OCI-LY1 (cell line): ENCODE measurements at regions not wholly inside any gene's neighbourhood (a gene's known extent, or its start where the extent isn't known, plus 50 kb on each side); places are given as distances from the start of the nearest gene placed in this dataset.

Source experiments
- EZH2 ChIP-seq: fragments of 200-600 bp; sonication (generic), shearing (Covaris generic); IDR thresholded peaks from 2 replicates; pipeline ENCODE4 v1.8.0; 2017; ENCODE audit warnings: borderline replicate concordance, mixed run types, mild to moderate bottlenecking, antibody characterized with exemption, low read length, moderate library complexity, mixed read lengths
- TF ChIP-seq, protein P1 (sequence below): fragments of 200-600 bp; sonication (generic), shearing (Covaris generic); IDR thresholded peaks from 2 replicates; pipeline ENCODE4 v1.5.1; 2017; ENCODE audit warnings: mild to moderate bottlenecking, antibody characterized with exemption, low read length, moderate library complexity, mixed read lengths

GRCh38 chr9:12394105-12394504 is 299.1 kb upstream of the TYRP1 start:
- TF ChIP-seq, protein P1, sequence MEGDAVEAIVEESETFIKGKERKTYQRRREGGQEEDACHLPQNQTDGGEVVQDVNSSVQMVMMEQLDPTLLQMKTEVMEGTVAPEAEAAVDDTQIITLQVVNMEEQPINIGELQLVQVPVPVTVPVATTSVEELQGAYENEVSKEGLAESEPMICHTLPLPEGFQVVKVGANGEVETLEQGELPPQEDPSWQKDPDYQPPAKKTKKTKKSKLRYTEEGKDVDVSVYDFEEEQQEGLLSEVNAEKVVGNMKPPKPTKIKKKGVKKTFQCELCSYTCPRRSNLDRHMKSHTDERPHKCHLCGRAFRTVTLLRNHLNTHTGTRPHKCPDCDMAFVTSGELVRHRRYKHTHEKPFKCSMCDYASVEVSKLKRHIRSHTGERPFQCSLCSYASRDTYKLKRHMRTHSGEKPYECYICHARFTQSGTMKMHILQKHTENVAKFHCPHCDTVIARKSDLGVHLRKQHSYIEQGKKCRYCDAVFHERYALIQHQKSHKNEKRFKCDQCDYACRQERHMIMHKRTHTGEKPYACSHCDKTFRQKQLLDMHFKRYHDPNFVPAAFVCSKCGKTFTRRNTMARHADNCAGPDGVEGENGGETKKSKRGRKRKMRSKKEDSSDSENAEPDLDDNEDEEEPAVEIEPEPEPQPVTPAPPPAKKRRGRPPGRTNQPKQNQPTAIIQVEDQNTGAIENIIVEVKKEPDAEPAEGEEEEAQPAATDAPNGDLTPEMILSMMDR, result no peak
- TF ChIP-seq EZH2, result no peak
